ENCODE measurements at regions not wholly inside any gene's neighbourhood (a gene's known extent, or its start where the extent isn't known, plus 50 kb on each side); places are given as distances from the start of the nearest gene placed in this dataset.

GRCh38 chr4:12239897-12240636 is 811.4 kb upstream of the HS3ST1 start:
- FAIRE-seq (no peak), DNase-seq (ENCODE audit: low read depth, low spot score) (no peak)
- Histone ChIP-seq H3K27ac (ENCODE audit: control insufficient read depth, insufficient read depth, low read length) (no peak overlapping the region), H3K4me2 (ENCODE audit: control insufficient read depth, extremely low read depth, insufficient read depth, low read depth, low read length) (no peak overlapping the region), H3K79me2 (ENCODE audit: control insufficient read depth, insufficient read depth, low read length) (no peaks in the 10 kb centered on the region), H3K36me3 (ENCODE audit: control insufficient read depth in 2 of 2, extremely low read depth in 1 of 2, insufficient read depth in 2 of 2, low read length in 2 of 2) (no peaks in the 10 kb centered on the region), H3K9me3 (ENCODE audit: control insufficient read depth, low read depth, low read length) (no peaks in the 10 kb centered on the region), H3K4me3 (ENCODE audit: control insufficient read depth in 2 of 3, extremely low read depth in 1 of 3, insufficient read depth in 2 of 3, low read depth in 1 of 3, low read length in 3 of 3) (no peak overlapping the region), H2AFZ (ENCODE audit: control insufficient read depth, low read length) (no peak overlapping the region), H3K27me3 (ENCODE audit: control insufficient read depth, extremely low read depth, insufficient read depth, low read length) (no peaks in the 10 kb centered on the region), H3K9ac (ENCODE audit: control insufficient read depth, extremely low read depth, insufficient read depth, low read length) (no peak overlapping the region), H4K20me1 (ENCODE audit: control insufficient read depth, extremely low read depth, insufficient read depth, low read length) (no peaks in the 10 kb centered on the region), H3K9me1 (ENCODE audit: control insufficient read depth, extremely low read depth, insufficient read depth, low read length) (no peaks in the 10 kb centered on the region), H3K4me1 (ENCODE audit: control insufficient read depth, extremely low read depth, insufficient read depth, low read length) (no peaks in the 10 kb centered on the region)
- TF ChIP-seq EZH2 (IDR thresholded peaks at IDR 0.05; ENCODE audit: low read length), result no peak
- TF ChIP-seq CTCF (optimal IDR thresholded peaks at IDR 0.05 in 1 of 3, IDR thresholded peaks at IDR 0.05 in 1 of 3, conservative IDR thresholded peaks at IDR 0.05 in 1 of 3; ENCODE audit: extremely low read depth in 1 of 3, insufficient read depth in 2 of 3, low read length in 3 of 3), result no peak
- dilution Hi-C loops (cut with MboI; ENCODE audit: extremely low pct_ligation_motif_present, low sequenced_read_pairs), result no loop called here

- H3K4me2 ChIP-seq (ENCODE audit: control insufficient read depth, extremely low read depth, insufficient read depth, low read depth, low read length), result no peak overlapping the region
- H3K9ac ChIP-seq (ENCODE audit: control insufficient read depth, extremely low read depth, insufficient read depth, low read length), result no peak overlapping the region
- DNase-seq (ENCODE audit: low read depth, low spot score) (no peak), FAIRE-seq (no peak)
- H3K79me2 ChIP-seq (ENCODE audit: control insufficient read depth, insufficient read depth, low read length), result no peaks in the 10 kb centered on the region
- dilution Hi-C loops (cut with MboI; ENCODE audit: extremely low pct_ligation_motif_present, low sequenced_read_pairs), result no loop called here
- H3K9me1 ChIP-seq (ENCODE audit: control insufficient read depth, extremely low read depth, insufficient read depth, low read length), result no peaks in the 10 kb centered on the region
- H3K36me3 ChIP-seq (ENCODE audit: control insufficient read depth in 2 of 2, extremely low read depth in 1 of 2, insufficient read depth in 2 of 2, low read length in 2 of 2), result no peaks in the 10 kb centered on the region
- H3K4me3 ChIP-seq (ENCODE audit: control insufficient read depth in 2 of 3, extremely low read depth in 1 of 3, insufficient read depth in 2 of 3, low read depth in 1 of 3, low read length in 3 of 3), result no peak overlapping the region
- no peaks in the 10 kb centered on the region for H3K27me3 ChIP-seq (ENCODE audit: control insufficient read depth, extremely low read depth, insufficient read depth, low read length)
- no peak overlapping the region for H2AFZ ChIP-seq (ENCODE audit: control insufficient read depth, low read length)
- no peaks in the 10 kb centered on the region for H3K9me3 ChIP-seq (ENCODE audit: control insufficient read depth, low read depth, low read length)
- H3K4me1 ChIP-seq (ENCODE audit: control insufficient read depth, extremely low read depth, insufficient read depth, low read length), result no peaks in the 10 kb centered on the region
- no peak for TF ChIP-seq EZH2 (IDR thresholded peaks at IDR 0.05; ENCODE audit: low read length)
- TF ChIP-seq CTCF (optimal IDR thresholded peaks at IDR 0.05 in 1 of 3, IDR thresholded peaks at IDR 0.05 in 1 of 3, conservative IDR thresholded peaks at IDR 0.05 in 1 of 3; ENCODE audit: extremely low read depth in 1 of 3, insufficient read depth in 2 of 3, low read length in 3 of 3), result no peak
- no peaks in the 10 kb centered on the region for H4K20me1 ChIP-seq (ENCODE audit: control insufficient read depth, extremely low read depth, insufficient read depth, low read length)
- H3K27ac ChIP-seq (ENCODE audit: control insufficient read depth, insufficient read depth, low read length), result no peak overlapping the region
Measured at GRCh38 chr4:12231098-12231497, 802.4 kb upstream of the HS3ST1 start.

Data from keratinocyte (primary cell).